Esophagus squamous epithelium (tissue), 5 donors: ENCODE measurements at regions not wholly inside any gene's neighbourhood (a gene's known extent, or its start where the extent isn't known, plus 50 kb on each side); places are given as distances from the start of the nearest gene placed in this dataset.

Source experiments
- DNase-seq: peaks from one replicate; lab custom pipeline; 2025; lab: John Stamatoyannopoulos, UW
- H3K27ac ChIP-seq, 4 donors: fragments of 200-600 bp; sonication (generic); one replicate each; pipeline ENCODE4 v1.5.1; 2016 to 2019; ENCODE audit warnings: mild to moderate bottlenecking in 1 of 4
- H3K27me3 ChIP-seq, 4 donors: fragments of 200-600 bp; sonication (generic); 1 replicate in 3 of 4; 2 replicates in 1 of 4; pipeline versions ENCODE4 v1.5.1 to v1.6.0; 2017 to 2021; ENCODE audit warnings: antibody characterized with exemption in 1 of 4
- H3K36me3 ChIP-seq, 3 donors: fragments of 200-600 bp; sonication (generic); one replicate each; pipeline ENCODE4 v1.5.1; 2016 to 2019
- H3K4me1 ChIP-seq, 3 donors: fragments of 200-600 bp; sonication (generic); one replicate each; pipeline ENCODE4 v1.5.1; 2017 to 2019
- H3K4me3 ChIP-seq, 4 donors: fragments of 200-600 bp; sonication (generic); 1 replicate in 3 of 4; 2 replicates in 1 of 4; pipeline ENCODE4 v1.5.1; 2016 to 2019; ENCODE audit warnings: mild to moderate bottlenecking in 2 of 4, moderate library complexity in 1 of 4
- H3K9me3 ChIP-seq, 3 donors: fragments of 200-600 bp; sonication (generic); one replicate each; pipeline ENCODE4 v1.5.1; 2016 to 2019
- CTCF ChIP-seq, 6 experiments: fragments of 450-650 bp in 4 of 6; fragments of 200-600 bp in 2 of 6; sonication (generic) in 2 of 6; IDR thresholded peaks; one replicate each; pipeline ENCODE4 v1.5.1; 2016 to 2019; ENCODE audit warnings: antibody characterized with exemption in 6 of 6, mild to moderate bottlenecking in 4 of 6, moderate library complexity in 4 of 6
- POLR2A ChIP-seq, 4 donors: fragments of 450-650 bp; IDR thresholded peaks; one replicate each; pipeline ENCODE4 v1.6.1; 2017; ENCODE audit warnings: antibody characterized with exemption in 4 of 4, mild to moderate bottlenecking in 4 of 4, moderate library complexity in 3 of 4
- WGBS, 2 donors: methylation state at CpG; one replicate each; pipeline ENCODE4 v1.1.5; 2018; 5-methylcytosine and 5-hydroxymethylcytosine counted together
- intact Hi-C: fragments of 100-400 bp; cut with DNase I; formaldehyde crosslinking; loops from one replicate; pipeline ENCODE4 v1.15.0; 2022
- donor health status: DM: yes; HTN: yes; CAD: no.

DNA sequence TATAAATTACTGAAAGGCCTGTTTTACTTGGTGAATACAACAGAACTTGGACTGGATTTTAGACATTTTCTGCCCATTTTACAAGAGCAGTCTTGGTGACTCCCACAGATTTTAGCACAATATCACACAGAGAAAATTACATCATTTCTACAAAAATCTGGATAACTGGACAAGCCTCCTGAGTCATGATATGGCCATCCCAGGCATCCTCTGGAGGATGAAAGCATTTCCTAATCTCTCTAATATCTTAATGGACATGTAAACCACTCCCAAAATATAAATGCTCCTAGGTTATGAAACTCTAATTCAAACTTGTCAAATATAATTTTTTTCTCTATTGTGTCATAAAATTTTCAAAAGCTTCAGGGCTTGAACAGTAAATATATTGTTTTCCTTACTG is 1170.8 kb upstream of the PCDH7 start:
- DNase-seq: no peak
- no peak overlapping the region for H3K4me3 ChIP-seq
- no peaks in the 10 kb centered on the region for H3K36me3 ChIP-seq
- H3K27ac ChIP-seq: no peak overlapping the region
- intact Hi-C loops: no loop called here
- H3K27me3 ChIP-seq: no peaks in the 10 kb centered on the region
- TF ChIP-seq POLR2A (IDR thresholded peaks at IDR 0.05): no peak
- TF ChIP-seq CTCF (IDR thresholded peaks at IDR 0.05): no peak
- no peaks in the 10 kb centered on the region for H3K9me3 ChIP-seq
- no peaks in the 10 kb centered on the region for H3K4me1 ChIP-seq

- H3K9me3 ChIP-seq: no peaks in the 10 kb centered on the region
- no peaks in the 10 kb centered on the region for H3K4me1 ChIP-seq
- H3K4me3 ChIP-seq: no peak overlapping the region
- DNase-seq: no peak
- WGBS, 2 donors: 49 to 61% methylated on average over 1 of the region's 1 CpG
- no peaks in the 10 kb centered on the region for H3K36me3 ChIP-seq
- no peak overlapping the region for H3K27ac ChIP-seq
- no peaks in the 10 kb centered on the region for H3K27me3 ChIP-seq
- intact Hi-C loops: no loop called here
- no peak for TF ChIP-seq CTCF (IDR thresholded peaks at IDR 0.05)
- TF ChIP-seq POLR2A (IDR thresholded peaks at IDR 0.05): no peak
Measured at GRCh38 chr4:29551821-29552220, 1168.3 kb upstream of the PCDH7 start.

DNA sequence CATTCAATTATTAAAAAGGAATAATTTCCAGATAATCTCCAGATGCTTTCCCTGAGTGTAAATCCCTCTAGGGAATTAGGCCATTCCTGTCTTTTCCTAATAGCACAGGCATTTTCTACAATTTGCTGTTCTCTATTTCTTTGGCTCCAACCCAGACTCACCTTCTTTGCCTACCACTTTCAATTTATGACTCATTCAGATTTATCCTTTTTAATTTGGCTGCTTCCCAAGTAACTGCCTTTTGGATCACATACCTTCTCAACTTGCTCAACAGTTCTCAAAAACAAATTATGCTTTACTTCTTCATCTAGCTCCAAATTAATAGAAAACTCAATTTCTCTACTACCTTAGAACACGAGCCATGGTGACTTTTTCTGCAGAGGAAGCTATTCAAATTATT is 1166.3 kb upstream of the PCDH7 start:
- Histone ChIP-seq H3K4me1 (no peaks in the 10 kb centered on the region), H3K9me3 (no peaks in the 10 kb centered on the region), H3K27me3 (no peaks in the 10 kb centered on the region), H3K4me3 (no peak overlapping the region), H3K36me3 (no peaks in the 10 kb centered on the region), H3K27ac (no peak overlapping the region)
- no peak for TF ChIP-seq POLR2A (IDR thresholded peaks at IDR 0.05)
- no peak for TF ChIP-seq CTCF (IDR thresholded peaks at IDR 0.05)
- intact Hi-C loops: no loop called here
- WGBS, 2 donors: 32 to 33% methylated on average over 1 of the region's 1 CpG
- DNase-seq: no peak

DNA sequence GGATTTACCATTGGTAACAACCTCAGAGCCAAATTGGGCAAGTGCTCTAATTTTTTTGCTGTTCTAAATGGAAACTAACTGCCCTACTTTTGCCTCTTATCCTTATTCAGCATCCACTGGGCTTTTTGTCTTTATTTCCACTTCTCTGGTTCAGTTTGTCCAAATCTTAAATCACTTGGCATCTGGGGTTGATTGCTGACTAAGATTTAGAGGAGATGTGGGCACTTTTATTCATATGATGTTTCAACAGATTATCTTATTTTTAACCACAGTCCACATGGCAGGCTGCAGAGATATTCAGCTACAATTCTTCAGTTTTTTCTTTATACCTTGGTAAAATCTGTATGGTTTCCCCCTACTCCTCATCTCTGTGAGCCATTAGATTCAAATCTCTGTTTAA is 1161.4 kb upstream of the PCDH7 start:
- Histone ChIP-seq H3K4me1 (no peaks in the 10 kb centered on the region), H3K4me3 (no peak overlapping the region), H3K27ac (no peak overlapping the region), H3K9me3 (no peaks in the 10 kb centered on the region), H3K36me3 (no peaks in the 10 kb centered on the region), H3K27me3 (no peaks in the 10 kb centered on the region)
- no peak for DNase-seq
- intact Hi-C loops: no loop called here
- TF ChIP-seq POLR2A (IDR thresholded peaks at IDR 0.05) (no peak), CTCF (IDR thresholded peaks at IDR 0.05) (no peak)

DNA sequence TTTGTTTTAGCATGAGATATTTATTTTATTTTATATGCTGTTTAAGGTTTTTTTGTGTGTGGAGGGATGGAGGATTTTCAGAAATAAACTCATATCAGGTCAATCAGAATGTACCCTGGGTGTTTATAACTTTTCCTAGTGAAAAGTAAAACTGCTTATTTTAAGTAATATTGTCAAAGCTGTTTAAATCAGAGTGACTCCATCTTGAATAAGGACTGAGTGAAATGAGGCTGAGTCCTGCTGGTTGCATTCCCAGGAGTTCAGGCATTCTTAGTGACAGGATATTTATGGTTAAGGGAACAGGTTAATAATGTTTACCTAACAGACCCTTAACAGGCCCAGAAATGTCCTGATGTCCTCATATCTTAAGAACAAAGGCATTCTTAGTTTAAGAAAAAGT is 1160.9 kb upstream of the PCDH7 start:
- H3K4me1 ChIP-seq: no peaks in the 10 kb centered on the region
- no peak for TF ChIP-seq POLR2A (IDR thresholded peaks at IDR 0.05)
- no peak for TF ChIP-seq CTCF (IDR thresholded peaks at IDR 0.05)

More for the DNA sequence above, 1160.9 kb upstream of the PCDH7 start:
- Histone ChIP-seq H3K9me3 (no peaks in the 10 kb centered on the region), H3K27ac (no peak overlapping the region), H3K27me3 (no peaks in the 10 kb centered on the region), H3K4me3 (no peak overlapping the region), H3K36me3 (no peaks in the 10 kb centered on the region)
- no peak for DNase-seq
- intact Hi-C loops: no loop called here
